ENCODE measurements at regions not wholly inside any gene's neighbourhood (a gene's known extent, or its start where the extent isn't known, plus 50 kb on each side); places are given as distances from the start of the nearest gene placed in this dataset.

- DNase-seq = no peak
Measured at GRCh38 chr16:74232806-74233465, 63.7 kb upstream of the PSMD7 start.

- no peak for DNase-seq
Measured at GRCh38 chr16:74230126-74230525, 66.5 kb upstream of the PSMD7 start.

DNA sequence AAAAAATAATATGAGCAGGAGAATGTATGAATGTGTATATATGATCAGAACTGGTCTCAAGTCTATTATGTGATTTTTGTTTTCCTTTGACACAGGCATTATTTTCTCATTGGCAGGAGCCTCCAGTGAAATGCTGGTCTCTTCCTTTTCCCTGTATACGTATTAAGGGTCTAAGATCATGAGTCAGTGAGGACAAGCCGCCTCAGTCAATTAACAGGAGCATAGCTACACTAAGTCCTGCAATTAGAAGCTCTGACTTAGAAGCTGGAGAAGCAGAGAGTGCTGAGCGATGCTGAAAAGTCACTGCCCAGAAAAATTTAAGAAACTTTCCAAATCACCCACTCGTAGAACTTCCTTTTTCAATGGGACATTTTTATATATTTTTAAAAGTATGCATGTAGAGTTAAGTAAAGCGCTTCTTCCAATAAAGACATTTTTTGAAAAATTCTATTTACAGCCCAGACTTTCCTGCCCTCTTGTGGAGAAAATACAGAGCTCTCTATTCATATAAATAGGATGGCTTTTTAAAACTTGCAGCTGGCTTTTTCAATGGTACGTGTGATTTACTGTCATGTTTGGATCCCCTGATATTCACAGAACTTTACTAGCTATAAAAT is 70.2 kb upstream of the PSMD7 start:
- no peak for DNase-seq

- DNase-seq = no peak
Measured at GRCh38 chr16:74224828-74225612, 71.6 kb upstream of the PSMD7 start.

DNA sequence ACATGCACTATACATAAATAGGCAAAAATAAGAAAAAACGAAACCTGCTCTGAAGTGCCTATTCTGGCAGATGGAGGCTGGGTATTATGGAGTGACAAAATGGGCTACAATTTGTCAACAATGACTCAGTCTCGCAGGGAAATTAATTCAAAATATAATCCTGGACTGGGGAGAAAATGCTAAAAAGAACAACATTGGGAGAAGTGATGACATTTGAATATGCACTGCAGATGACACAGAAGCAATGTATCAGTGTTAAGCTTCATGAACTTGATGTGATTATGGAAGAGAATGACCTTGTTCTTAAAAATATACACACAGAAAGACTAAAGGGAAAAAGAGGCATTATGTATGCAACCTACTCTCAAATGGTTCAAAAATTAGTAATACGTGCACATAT is 74.8 kb upstream of the PSMD7 start:
- DNase-seq = no peak

- DNase-seq = no peak
Measured at GRCh38 chr16:74219706-74220105, 76.9 kb upstream of the PSMD7 start.

DNA sequence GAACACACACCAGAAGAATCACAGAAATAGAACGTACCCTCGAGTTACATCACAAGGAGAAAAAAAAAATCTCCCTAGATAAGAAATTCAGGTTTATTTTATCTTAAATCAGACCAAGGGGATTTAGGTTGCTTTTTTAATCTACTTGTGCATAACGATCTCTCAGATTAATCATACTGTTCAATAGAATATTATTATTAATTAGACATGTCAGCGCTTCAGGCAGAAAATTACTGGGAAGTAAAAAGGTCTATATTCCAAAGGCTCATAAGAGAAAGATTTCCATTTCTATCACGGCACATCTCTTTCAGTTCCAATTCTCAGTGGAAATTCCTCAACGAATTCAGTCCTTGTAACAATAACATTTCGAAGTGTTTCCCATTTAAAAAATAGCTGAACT is 77.7 kb upstream of the PSMD7 start:
- no peak for DNase-seq

GRCh38 chr16:74216319-74216718 is 80.3 kb upstream of the PSMD7 start:
- no peak for DNase-seq

DNA sequence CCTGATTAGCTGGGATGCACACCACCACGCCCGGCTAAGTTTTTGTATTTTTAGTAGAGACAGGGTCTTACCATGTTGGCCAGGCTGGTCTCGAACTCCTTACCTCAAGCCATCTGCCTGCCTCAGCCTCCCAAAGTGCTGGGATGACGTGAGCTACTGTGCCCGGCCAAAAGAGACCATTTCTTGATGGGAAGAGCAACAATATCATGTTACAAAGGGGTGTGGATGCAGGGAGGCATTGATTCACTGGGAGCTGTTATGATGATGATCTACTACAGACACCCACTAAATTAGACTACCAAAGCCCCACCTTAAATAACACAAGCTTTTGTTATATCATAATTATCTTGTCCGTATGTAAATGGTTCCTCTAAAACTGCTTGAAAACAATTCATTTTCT is 81.4 kb upstream of the PSMD7 start:
- no peak for DNase-seq

- no peak for DNase-seq
Measured at GRCh38 chr16:74213372-74213771, 83.2 kb upstream of the PSMD7 start.

DNA sequence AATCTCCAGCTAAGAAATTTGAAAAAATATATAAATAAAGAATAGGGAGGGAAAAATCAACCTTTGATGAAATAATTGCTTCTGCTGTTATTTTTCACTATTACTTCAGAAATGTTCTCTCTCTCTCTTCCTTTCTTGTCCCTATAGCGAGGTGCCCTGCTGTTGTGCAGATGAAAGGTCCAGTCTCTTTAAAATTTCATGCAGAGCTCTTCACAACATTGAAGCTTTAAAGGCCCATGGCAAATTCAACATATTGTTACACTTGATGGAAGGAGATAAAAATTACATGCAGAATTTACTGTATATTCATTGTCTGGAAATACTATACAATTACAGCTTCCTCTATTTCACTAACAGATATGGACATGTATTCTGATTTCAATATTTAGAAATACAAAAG is 86.4 kb upstream of the PSMD7 start:
- DNase-seq = no peak

GRCh38 chr16:74202009-74202408 is 94.6 kb upstream of the PSMD7 start:
- no peak for DNase-seq

DNA sequence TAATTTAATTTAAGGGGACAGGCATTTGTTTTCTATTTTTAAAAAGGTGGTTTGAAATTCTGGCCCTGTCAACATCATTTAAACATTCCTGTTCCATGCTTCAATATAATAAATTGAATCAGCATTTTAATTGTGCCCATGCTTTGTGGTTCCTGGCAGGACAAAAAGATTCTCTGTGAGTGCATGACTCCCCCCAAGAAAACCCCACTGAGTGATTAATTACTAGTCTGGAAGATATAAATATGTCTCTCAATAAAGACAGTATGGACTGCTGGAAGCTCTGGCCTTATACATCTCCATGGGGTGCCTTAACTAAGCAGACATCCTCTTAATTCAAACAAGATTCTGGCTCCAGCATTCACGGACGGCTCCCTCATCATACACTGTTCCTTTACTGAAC is 95.0 kb upstream of the PSMD7 start:
- DNase-seq = no peak

DNA sequence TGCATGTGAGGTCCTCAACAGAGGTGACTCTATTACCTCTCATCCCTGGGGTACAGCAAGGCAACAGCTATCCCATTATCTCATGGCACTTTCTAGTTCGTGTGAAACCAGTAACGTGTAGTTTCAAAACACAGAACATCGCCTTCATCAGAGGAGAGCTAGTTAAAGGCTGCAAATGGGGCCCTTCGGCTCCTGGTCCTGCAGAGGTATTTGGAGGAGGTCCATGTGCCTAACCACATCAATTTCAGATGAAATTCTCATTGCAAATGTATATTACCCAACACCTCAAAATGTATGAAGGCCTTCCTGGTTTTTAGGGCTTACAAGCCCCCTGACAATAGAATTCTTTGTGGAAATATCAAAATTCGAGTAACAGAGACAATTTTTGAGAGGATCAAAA is 95.7 kb upstream of the PSMD7 start:
- no peak for DNase-seq

DNA sequence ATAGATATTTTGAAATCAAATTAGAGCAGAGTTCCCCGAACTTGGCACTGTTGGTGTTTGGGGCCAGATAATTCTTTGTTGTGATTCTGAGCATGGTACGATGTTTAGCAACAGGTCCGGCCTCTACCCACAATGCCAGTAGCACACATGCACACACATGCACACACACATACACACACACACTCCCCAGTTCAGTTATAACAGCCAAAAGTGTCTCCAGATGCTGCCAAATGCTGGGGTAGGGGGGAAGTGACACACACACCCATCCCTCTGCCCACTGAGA is 96.8 kb upstream of the PSMD7 start:
- no peak for DNase-seq

DNA sequence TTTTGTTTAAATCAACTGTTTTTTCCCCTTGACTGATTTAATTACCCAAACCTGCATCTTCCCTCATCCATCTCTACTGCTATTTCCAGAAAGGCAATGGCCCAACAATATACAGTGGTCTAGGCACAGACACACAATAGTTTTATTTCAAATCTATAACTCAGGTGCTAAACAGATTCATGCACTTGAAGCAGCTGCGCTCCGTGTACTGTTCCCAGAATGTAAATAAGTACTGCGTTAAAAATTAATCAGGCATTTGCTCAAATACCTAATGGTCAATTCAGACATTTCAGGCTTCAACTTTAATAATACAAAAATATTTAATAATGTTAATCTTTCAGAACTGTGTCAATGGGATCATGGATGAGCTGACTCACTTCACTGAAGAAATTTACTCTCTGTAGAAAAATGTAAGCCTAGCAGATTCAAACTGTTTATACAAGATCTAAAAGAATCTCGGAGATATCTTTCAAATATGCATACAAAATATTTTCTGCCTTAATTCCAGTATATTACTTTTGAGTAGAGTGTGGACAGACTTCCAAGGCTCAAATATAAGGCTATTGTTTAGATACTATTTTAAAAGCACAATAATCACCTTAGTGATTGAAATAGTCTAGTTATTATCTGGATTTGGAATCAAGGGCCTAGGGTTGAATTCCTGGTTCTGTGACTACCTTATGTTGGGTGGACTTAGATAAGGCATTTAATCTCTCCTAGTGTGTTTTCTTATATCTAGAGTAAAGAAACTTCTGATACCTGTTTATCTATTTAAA is 97.4 kb upstream of the PSMD7 start:
- no peak for DNase-seq

DNA sequence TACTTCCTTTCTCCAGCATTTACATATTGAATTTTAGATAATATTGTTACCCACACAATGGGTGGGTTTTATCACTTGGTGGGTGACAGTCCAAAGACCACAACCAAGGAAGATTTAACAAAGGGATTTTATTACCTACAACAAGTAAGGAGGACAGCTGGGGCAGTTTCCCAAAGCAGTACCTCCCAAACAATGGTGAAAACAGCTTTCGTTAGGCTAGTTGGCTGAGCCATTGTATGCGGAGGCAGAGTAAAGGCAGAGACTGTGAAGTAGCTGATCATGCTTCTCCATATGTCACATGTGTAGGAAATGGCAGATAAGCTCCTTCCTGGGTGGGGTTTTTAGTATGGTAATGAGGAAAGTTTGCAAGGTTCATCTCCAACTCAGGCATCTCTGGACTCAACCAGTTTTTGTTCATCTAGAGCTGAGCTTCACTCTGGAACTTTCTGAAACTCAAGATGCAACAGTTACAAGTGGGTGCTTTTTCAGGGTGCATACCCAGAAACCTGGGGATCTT is 104.3 kb upstream of the PSMD7 start:
- DNase-seq = no peak

- no peak for DNase-seq
Measured at GRCh38 chr16:74190292-74190691, 106.3 kb upstream of the PSMD7 start.

- no peak for DNase-seq
Measured at GRCh38 chr16:74188856-74189255, 107.8 kb upstream of the PSMD7 start.

DNA sequence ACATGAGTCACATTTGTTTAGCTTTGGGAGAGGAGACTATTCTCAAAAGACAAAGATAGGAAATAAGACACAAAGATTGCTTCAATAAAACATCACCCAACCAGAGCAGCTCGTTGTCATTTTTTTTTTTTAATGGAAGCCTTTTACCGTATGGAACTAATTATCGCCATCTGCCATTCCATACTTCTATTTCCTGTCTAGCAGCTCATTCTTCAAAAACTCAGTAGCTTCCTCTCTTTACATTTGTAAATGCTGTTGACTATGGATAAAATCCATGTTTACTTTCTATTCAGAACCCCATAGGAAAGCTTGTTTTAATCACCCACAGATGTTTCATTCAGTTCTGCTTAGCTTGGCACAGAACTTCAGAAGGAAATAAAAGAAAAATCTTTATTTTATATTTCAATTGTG is 110.0 kb upstream of the PSMD7 start:
- no peak for DNase-seq

DNA sequence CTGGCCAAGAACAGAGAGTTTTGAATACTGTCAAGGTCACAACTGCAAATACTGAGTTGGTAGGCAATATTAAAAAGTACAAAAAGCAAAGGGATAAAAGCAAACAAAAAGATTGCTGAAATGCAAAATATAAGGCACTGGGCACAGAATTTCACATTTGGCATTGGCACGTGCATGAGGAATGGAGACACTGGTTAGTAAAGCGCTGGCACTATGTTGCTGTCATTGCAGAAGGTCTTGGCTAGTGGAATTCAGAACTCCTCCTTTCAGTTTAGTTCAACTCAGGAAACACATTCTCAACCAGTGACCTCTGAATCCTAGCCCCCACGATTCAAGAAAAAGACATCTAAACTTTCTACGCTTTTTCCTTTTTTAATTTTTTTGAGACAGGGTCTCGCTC is 111.8 kb upstream of the PSMD7 start:
- DNase-seq = no peak

- no peak for DNase-seq
Measured at GRCh38 chr16:74183601-74184360, 112.8 kb upstream of the PSMD7 start.

Measured in inflammatory macrophage (primary cell).